Epithelial cell of proximal tubule (primary cell): ENCODE measurements at regions not wholly inside any gene's neighbourhood (a gene's known extent, or its start where the extent isn't known, plus 50 kb on each side); places are given as distances from the start of the nearest gene placed in this dataset.

Experiments
- DNase-seq: peaks from one replicate; pipeline ENCODE4 v3.0.0-alpha.2; 2011; ENCODE audit warnings: low read depth
- H3K4me3 ChIP-seq: 2 replicates; pipeline ENCODE4 v1.5.1; 2011; ENCODE audit warnings: low read depth, mild to moderate bottlenecking, low read length
- CTCF ChIP-seq: conservative IDR thresholded peaks from 2 replicates; pipeline ENCODE4 v1.5.1; 2012; ENCODE audit warnings: low read depth, mild to moderate bottlenecking, low read length

DNA sequence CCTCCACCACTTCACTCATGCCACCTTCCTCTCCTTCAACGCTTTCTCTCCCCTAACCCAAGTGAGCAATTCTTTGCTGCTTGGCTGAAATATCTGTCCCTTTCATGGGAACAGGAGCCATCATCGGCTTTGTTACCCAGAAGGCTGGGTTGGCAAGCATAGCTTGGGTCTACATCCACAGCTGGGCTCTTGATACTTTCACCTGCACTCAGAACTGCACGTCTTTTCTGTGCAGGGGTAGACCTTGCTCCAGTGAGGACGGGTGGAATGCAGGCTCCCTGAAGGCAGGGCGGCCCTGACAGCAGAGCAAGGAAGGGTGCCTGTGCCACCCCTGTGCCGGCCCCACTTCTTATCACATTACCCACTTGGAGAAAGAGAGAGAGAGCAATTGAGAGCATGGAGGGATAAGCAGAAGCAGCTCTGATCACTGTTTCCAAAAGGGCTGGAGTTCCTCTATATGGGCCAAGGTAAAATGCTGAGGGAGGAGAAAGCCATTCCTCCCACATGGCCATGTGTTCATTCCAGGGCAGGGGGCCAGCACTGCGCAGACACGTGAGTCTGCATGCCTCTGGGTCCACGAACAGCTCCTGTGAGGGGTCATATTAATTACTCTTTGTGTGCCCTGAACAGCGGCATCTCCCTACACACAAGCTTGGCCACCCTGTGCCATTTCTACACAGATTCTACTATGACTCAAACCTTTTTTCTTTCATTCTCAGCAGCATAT lies 181.8 kb downstream of the BUD13 start:
- H3K4me3 ChIP-seq, result no peak overlapping the region
- no peak for DNase-seq
- TF ChIP-seq CTCF, result no peak

GRCh38 chr11:116589402-116589801 lies 183.4 kb downstream of the BUD13 start:
- TF ChIP-seq CTCF, result no peak
- no peak overlapping the region for H3K4me3 ChIP-seq
- DNase-seq, result no peak

- no peak for TF ChIP-seq CTCF
- no peak for DNase-seq
- no peak overlapping the region for H3K4me3 ChIP-seq
These were observed 186.4 kb downstream of the BUD13 start for GRCh38 chr11:116586392-116586791.

GRCh38 chr11:116582571-116582970 lies 190.2 kb downstream of the BUD13 start:
- no peak for TF ChIP-seq CTCF
- no peak overlapping the region for H3K4me3 ChIP-seq
- DNase-seq, result no peak

DNA sequence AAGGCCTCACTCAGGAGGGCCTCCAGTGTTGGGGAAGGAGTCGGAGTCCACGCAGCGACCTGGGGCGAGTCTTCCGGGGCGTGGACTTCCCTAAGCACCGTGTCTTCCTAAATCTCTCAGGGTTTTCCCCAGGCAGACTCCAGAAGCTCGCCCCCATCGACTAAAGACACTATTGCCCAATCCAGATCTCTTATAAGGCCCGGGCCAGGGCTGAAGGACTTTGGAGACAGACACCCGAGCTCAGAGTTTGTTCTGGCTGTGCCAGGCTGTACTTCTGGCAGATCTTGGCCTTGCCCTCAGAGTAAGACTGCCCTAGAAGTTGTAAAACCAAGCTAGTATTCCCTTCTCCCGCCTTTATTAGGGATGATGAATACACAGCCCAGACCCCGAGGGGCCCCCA lies 191.4 kb downstream of the BUD13 start:
- no peak for DNase-seq
- TF ChIP-seq CTCF, result no peak
- no peak overlapping the region for H3K4me3 ChIP-seq

GRCh38 chr11:116580799-116581198 lies 192.0 kb downstream of the BUD13 start:
- DNase-seq, result no peak
- H3K4me3 ChIP-seq, result no peak overlapping the region
- no peak for TF ChIP-seq CTCF
